ENCODE measurements at regions not wholly inside any gene's neighbourhood (a gene's known extent, or its start where the extent isn't known, plus 50 kb on each side); places are given as distances from the start of the nearest gene placed in this dataset.
"Not testable (repeated sequence)": the region's sequence is repeated elsewhere in the genome, so short reads cannot be mapped to it uniquely, and the experiment has no call there.

DNA sequence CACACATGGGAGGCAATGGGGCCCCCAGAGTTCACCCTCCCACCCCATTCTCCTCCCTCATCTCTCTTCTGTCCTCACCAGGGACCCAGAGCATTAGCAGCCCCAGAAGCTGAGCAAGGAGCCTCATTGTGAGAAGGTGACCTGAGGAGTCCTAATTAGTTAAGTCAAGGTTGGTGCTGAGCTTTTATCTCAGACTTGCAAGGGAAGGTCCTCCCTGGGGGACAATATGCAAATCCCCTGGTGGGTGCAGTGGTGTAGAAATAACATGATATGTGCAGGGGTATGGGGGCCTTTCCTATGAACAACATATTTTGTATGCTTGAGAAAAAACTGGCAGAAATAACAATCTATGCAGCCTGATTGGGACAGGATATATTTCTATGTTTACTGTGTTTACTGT lies 485.5 kb downstream of the RPIA start:
- not testable (repeated sequence) for TF ChIP-seq CTCF (conservative IDR thresholded peaks at IDR 0.05; ENCODE audit: low read depth in 2 of 2); POLR2AphosphoS5 (IDR thresholded peaks at IDR 0.05; ENCODE audit: low read depth)
- TF ChIP-seq, protein P1, sequence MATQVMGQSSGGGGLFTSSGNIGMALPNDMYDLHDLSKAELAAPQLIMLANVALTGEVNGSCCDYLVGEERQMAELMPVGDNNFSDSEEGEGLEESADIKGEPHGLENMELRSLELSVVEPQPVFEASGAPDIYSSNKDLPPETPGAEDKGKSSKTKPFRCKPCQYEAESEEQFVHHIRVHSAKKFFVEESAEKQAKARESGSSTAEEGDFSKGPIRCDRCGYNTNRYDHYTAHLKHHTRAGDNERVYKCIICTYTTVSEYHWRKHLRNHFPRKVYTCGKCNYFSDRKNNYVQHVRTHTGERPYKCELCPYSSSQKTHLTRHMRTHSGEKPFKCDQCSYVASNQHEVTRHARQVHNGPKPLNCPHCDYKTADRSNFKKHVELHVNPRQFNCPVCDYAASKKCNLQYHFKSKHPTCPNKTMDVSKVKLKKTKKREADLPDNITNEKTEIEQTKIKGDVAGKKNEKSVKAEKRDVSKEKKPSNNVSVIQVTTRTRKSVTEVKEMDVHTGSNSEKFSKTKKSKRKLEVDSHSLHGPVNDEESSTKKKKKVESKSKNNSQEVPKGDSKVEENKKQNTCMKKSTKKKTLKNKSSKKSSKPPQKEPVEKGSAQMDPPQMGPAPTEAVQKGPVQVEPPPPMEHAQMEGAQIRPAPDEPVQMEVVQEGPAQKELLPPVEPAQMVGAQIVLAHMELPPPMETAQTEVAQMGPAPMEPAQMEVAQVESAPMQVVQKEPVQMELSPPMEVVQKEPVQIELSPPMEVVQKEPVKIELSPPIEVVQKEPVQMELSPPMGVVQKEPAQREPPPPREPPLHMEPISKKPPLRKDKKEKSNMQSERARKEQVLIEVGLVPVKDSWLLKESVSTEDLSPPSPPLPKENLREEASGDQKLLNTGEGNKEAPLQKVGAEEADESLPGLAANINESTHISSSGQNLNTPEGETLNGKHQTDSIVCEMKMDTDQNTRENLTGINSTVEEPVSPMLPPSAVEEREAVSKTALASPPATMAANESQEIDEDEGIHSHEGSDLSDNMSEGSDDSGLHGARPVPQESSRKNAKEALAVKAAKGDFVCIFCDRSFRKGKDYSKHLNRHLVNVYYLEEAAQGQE (IDR thresholded peaks at IDR 0.05; ENCODE audit: unreplicated experiment): not testable (repeated sequence)
